ENCODE measurements at regions not wholly inside any gene's neighbourhood (a gene's known extent, or its start where the extent isn't known, plus 50 kb on each side); places are given as distances from the start of the nearest gene placed in this dataset.

- no peaks in the 10 kb centered on the region for H3K79me2 ChIP-seq (ENCODE audit: insufficient read depth, low read length)
- H3K9me2 ChIP-seq (replicated peaks; ENCODE audit: low read depth, low read length) = no peaks in the 10 kb centered on the region
- no peaks in the 10 kb centered on the region for H3F3A ChIP-seq (ENCODE audit: low read depth)
- no peaks in the 10 kb centered on the region for H3K4me1 ChIP-seq (ENCODE audit: insufficient read depth, low read length, poor library complexity, severe bottlenecking)
- TF ChIP-seq, protein P1, sequence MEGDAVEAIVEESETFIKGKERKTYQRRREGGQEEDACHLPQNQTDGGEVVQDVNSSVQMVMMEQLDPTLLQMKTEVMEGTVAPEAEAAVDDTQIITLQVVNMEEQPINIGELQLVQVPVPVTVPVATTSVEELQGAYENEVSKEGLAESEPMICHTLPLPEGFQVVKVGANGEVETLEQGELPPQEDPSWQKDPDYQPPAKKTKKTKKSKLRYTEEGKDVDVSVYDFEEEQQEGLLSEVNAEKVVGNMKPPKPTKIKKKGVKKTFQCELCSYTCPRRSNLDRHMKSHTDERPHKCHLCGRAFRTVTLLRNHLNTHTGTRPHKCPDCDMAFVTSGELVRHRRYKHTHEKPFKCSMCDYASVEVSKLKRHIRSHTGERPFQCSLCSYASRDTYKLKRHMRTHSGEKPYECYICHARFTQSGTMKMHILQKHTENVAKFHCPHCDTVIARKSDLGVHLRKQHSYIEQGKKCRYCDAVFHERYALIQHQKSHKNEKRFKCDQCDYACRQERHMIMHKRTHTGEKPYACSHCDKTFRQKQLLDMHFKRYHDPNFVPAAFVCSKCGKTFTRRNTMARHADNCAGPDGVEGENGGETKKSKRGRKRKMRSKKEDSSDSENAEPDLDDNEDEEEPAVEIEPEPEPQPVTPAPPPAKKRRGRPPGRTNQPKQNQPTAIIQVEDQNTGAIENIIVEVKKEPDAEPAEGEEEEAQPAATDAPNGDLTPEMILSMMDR (conservative IDR thresholded peaks at IDR 0.05; ENCODE audit: low read length) = no peak
- no peak for TF ChIP-seq EZH2phosphoT487 (IDR thresholded peaks at IDR 0.05; ENCODE audit: borderline replicate concordance)
- H3K4me3 ChIP-seq (ENCODE audit: low read length, poor library complexity, severe bottlenecking) = no peak overlapping the region
- no peaks in the 10 kb centered on the region for H4K20me1 ChIP-seq (ENCODE audit: insufficient read depth, low read length, poor library complexity, severe bottlenecking)
- H3K36me3 ChIP-seq (ENCODE audit: insufficient read depth, low read length) = no peaks in the 10 kb centered on the region
- no peak overlapping the region for H3K9ac ChIP-seq (ENCODE audit: low read depth, low read length, poor library complexity, severe bottlenecking)
- H3K4me2 ChIP-seq (ENCODE audit: low read depth, low read length, poor library complexity, severe bottlenecking) = no peak overlapping the region
- H3K9me3 ChIP-seq (ENCODE audit: insufficient read depth, low read depth, low read length) = no peaks in the 10 kb centered on the region
- H3K27me3 ChIP-seq (ENCODE audit: insufficient read depth, low read length, poor library complexity, severe bottlenecking) = no peaks in the 10 kb centered on the region
- no peak overlapping the region for H2AFZ ChIP-seq (ENCODE audit: low read length)
These were observed 86.4 kb upstream of the SEZ6L start for GRCh38 chr22:26082866-26083265.

GRCh38 chr22:26086359-26086758 lies 82.9 kb upstream of the SEZ6L start:
- Histone ChIP-seq H3F3A (ENCODE audit: low read depth) (no peaks in the 10 kb centered on the region), H3K27me3 (ENCODE audit: insufficient read depth, low read length, poor library complexity, severe bottlenecking) (no peaks in the 10 kb centered on the region), H3K9me2 (replicated peaks; ENCODE audit: low read depth, low read length) (no peaks in the 10 kb centered on the region), H3K9me3 (ENCODE audit: insufficient read depth, low read depth, low read length) (no peaks in the 10 kb centered on the region), H2AFZ (ENCODE audit: low read length) (no peak overlapping the region), H3K4me1 (ENCODE audit: insufficient read depth, low read length, poor library complexity, severe bottlenecking) (no peaks in the 10 kb centered on the region), H3K4me2 (ENCODE audit: low read depth, low read length, poor library complexity, severe bottlenecking) (no peak overlapping the region), H4K20me1 (ENCODE audit: insufficient read depth, low read length, poor library complexity, severe bottlenecking) (no peaks in the 10 kb centered on the region), H3K4me3 (ENCODE audit: low read length, poor library complexity, severe bottlenecking) (no peak overlapping the region), H3K9ac (ENCODE audit: low read depth, low read length, poor library complexity, severe bottlenecking) (no peak overlapping the region), H3K79me2 (ENCODE audit: insufficient read depth, low read length) (no peaks in the 10 kb centered on the region), H3K36me3 (ENCODE audit: insufficient read depth, low read length) (no peaks in the 10 kb centered on the region)
- no peak for TF ChIP-seq EZH2phosphoT487 (IDR thresholded peaks at IDR 0.05; ENCODE audit: borderline replicate concordance)
- TF ChIP-seq, protein P1 (conservative IDR thresholded peaks at IDR 0.05; ENCODE audit: low read length) = peak; percentile 32; the same call in 1 of the 2 replicates

DNA sequence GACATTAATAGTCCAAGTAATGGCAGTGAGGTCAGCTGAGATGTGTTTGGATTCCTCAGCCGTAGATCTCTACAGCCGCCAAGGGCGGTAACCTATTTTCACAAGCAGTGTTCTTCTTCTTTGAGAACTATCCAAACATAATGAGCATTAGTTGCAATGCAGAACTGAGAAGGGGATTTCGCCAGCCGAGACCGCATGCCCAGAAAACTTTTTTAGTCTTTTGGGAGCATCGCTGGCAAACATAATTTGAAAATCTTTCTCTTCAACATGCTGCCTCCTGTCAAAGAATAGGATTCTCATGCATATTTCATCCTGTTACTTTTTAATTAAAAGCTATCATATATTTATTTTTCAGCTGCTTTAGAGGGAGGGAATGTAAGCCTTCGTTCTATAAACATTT lies 81.4 kb upstream of the SEZ6L start:
- Histone ChIP-seq H3K9me3 (ENCODE audit: insufficient read depth, low read depth, low read length) (no peaks in the 10 kb centered on the region), H3K4me2 (ENCODE audit: low read depth, low read length, poor library complexity, severe bottlenecking) (no peak overlapping the region), H3K79me2 (ENCODE audit: insufficient read depth, low read length) (no peaks in the 10 kb centered on the region), H2AFZ (ENCODE audit: low read length) (no peak overlapping the region), H3K9ac (ENCODE audit: low read depth, low read length, poor library complexity, severe bottlenecking) (no peak overlapping the region), H4K20me1 (ENCODE audit: insufficient read depth, low read length, poor library complexity, severe bottlenecking) (no peaks in the 10 kb centered on the region), H3K4me3 (ENCODE audit: low read length, poor library complexity, severe bottlenecking) (no peak overlapping the region), H3K4me1 (ENCODE audit: insufficient read depth, low read length, poor library complexity, severe bottlenecking) (no peaks in the 10 kb centered on the region), H3F3A (ENCODE audit: low read depth) (no peaks in the 10 kb centered on the region), H3K27me3 (ENCODE audit: insufficient read depth, low read length, poor library complexity, severe bottlenecking) (no peaks in the 10 kb centered on the region), H3K9me2 (replicated peaks; ENCODE audit: low read depth, low read length) (no peaks in the 10 kb centered on the region), H3K36me3 (ENCODE audit: insufficient read depth, low read length) (no peaks in the 10 kb centered on the region)
- TF ChIP-seq, protein P1 (conservative IDR thresholded peaks at IDR 0.05; ENCODE audit: low read length) = no peak

All from Loucy (cell line).